Panc1 (cell line): ENCODE measurements at regions not wholly inside any gene's neighbourhood (a gene's known extent, or its start where the extent isn't known, plus 50 kb on each side); places are given as distances from the start of the nearest gene placed in this dataset.
A peak's percentile ranks its signal among the peaks of the same experiment; 100 is the strongest.

ENCODE experiments used
- ATAC-seq: fragments of 200-7000 bp; cut with Tn5 transposase; 2 replicates; pipeline ENCODE4 v1.9.1; 2020; ENCODE audit warnings: mild to moderate bottlenecking, moderate library complexity
- BruUV-seq: library from RNA; stranded (reverse); fragments of 400-500 nt; replicated peaks from 2 replicates; lab custom pipeline; 2021; lab: Mats Ljungman, UMichigan
- CTCF ChIA-PET: fragments of 300-600 bp; sonication (Branson Sonifier 250); formaldehyde crosslinking; loops from one replicate; lab custom pipeline; 2022; ENCODE audit warnings: antibody characterized with exemption; lab: Charles Lee
- POLR2A ChIA-PET: fragments of 300-600 bp; sonication (Branson Sonifier 250); formaldehyde crosslinking; loops from one replicate; lab custom pipeline; 2022; ENCODE audit warnings: antibody characterized with exemption; lab: Charles Lee
- DNase-seq: peaks from one replicate; pipeline ENCODE4 v3.0.0-alpha.2; 2010; ENCODE audit warnings: low read depth, low spot score
- H3K27ac ChIP-seq: 2 replicates; pipeline ENCODE4 v1.5.1; 2011; ENCODE audit warnings: mild to moderate bottlenecking, low read length, inconsistent platforms
- H3K27me3 ChIP-seq: fragments of 200-500 bp; sonication (Bioruptor generic); 2 replicates; pipeline ENCODE4 v1.6.0; 2014; ENCODE audit warnings: low read length, inconsistent platforms; ENCODE audit not compliant: control insufficient read depth, insufficient read depth
- H3K36me3 ChIP-seq: fragments of 200-500 bp; sonication (Bioruptor generic); 2 replicates; pipeline ENCODE4 v1.5.1; 2014; ENCODE audit warnings: inconsistent platforms, mild to moderate bottlenecking, low read length, moderate library complexity; ENCODE audit not compliant: control insufficient read depth, insufficient read depth
- H3K4me1 ChIP-seq: 2 replicates; pipeline ENCODE4 v1.5.1; 2011; ENCODE audit warnings: inconsistent platforms, mild to moderate bottlenecking, low read length, moderate library complexity; ENCODE audit not compliant: control insufficient read depth, insufficient read depth
- H3K4me3 ChIP-seq, 2 experiments: 2 replicates each; pipeline ENCODE4 v1.5.1; 2011 to 2012; ENCODE audit warnings: low read depth in 2 of 2, low read length in 2 of 2, mild to moderate bottlenecking in 2 of 2, inconsistent platforms in 1 of 2, moderate library complexity in 1 of 2
- H3K9me3 ChIP-seq: fragments of 200-500 bp; sonication (Bioruptor generic); 2 replicates; pipeline ENCODE4 v1.5.1; 2014; ENCODE audit warnings: low read depth, mild to moderate bottlenecking, inconsistent platforms, low read length, moderate library complexity; ENCODE audit not compliant: control insufficient read depth, insufficient read depth
- POLR2AphosphoS5 ChIP-seq: IDR thresholded peaks from 2 replicates; pipeline ENCODE4 v1.6.1; 2012; ENCODE audit warnings: mild to moderate bottlenecking, low read depth, low read length, moderate library complexity
- SIN3A ChIP-seq: IDR thresholded peaks from 2 replicates; pipeline ENCODE4 v1.6.1; 2012; ENCODE audit warnings: low read depth, mild to moderate bottlenecking, low read length, moderate library complexity, borderline replicate concordance; ENCODE audit not compliant: insufficient read depth
- TCF7L2 ChIP-seq: IDR thresholded peaks from 2 replicates; pipeline ENCODE4 v1.6.1; 2011; ENCODE audit warnings: mild to moderate bottlenecking, low read depth, low read length, inconsistent platforms
- in situ Hi-C: cut with HindIII; loops from 2 replicates; pipeline ENCODE4 v1.10.0; 2016; ENCODE audit warnings: low sequenced_read_pairs, low pct_unique_long_range_greater_than_20kb
- intact Hi-C: fragments of 100-400 bp; cut with micrococcal nuclease; formaldehyde crosslinking; loops from one replicate; pipeline ENCODE4 v1.10.0; 2022; ENCODE audit not compliant: unreplicated experiment
- TF ChIP-seq, protein P1 (sequence below), 2 experiments: IDR thresholded peaks; 2 replicates each; pipeline ENCODE4 v1.6.1; 2011 to 2012; ENCODE audit warnings: low read depth in 2 of 2, control low read depth in 1 of 2, low read length in 1 of 2, mild to moderate bottlenecking in 1 of 2, moderate library complexity in 1 of 2; ENCODE audit not compliant: insufficient read depth in 1 of 2
- TF ChIP-seq, protein P2 (sequence below): fragments of 450-650 bp; IDR thresholded peaks from 2 replicates; pipeline ENCODE4 v1.5.1; 2017; ENCODE audit warnings: mild to moderate bottlenecking

DNA sequence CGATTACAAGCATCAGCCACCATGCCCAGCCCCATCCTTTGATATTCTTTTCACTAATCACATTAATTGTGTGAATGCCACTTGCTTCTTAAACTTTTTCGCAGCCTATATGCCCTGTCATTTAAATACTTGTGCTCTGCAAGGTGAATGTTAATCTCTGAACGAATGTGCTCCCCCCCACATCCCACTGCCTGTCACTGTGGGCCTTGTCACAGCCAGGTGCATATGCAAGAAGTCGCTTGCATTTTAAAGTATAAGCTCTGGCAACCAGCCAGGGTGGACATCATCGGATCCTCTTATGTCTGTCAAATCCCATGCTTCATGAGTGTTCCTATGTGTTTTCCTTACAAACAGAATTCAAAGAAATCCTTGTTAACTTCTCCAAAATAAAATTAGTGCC lies 304.4 kb downstream of the GALR1 start:
- Histone ChIP-seq H3K4me3 (no peak overlapping the region), H3K27me3 (no peaks in the 10 kb centered on the region), H3K4me1 (no peaks in the 10 kb centered on the region), H3K9me3 (no peaks in the 10 kb centered on the region), H3K27ac (no peak overlapping the region), H3K36me3 (no peaks in the 10 kb centered on the region)
- no peak for DNase-seq
- ChIA-PET CTCF (no interaction called here), POLR2A (no interaction called here)
- in situ Hi-C loops (no loop called here), intact Hi-C loops (no loop called here)
- ATAC-seq = no peak
- TF ChIP-seq POLR2AphosphoS5 = no peak
- no peak for TF ChIP-seq TCF7L2
- TF ChIP-seq, protein P1, sequence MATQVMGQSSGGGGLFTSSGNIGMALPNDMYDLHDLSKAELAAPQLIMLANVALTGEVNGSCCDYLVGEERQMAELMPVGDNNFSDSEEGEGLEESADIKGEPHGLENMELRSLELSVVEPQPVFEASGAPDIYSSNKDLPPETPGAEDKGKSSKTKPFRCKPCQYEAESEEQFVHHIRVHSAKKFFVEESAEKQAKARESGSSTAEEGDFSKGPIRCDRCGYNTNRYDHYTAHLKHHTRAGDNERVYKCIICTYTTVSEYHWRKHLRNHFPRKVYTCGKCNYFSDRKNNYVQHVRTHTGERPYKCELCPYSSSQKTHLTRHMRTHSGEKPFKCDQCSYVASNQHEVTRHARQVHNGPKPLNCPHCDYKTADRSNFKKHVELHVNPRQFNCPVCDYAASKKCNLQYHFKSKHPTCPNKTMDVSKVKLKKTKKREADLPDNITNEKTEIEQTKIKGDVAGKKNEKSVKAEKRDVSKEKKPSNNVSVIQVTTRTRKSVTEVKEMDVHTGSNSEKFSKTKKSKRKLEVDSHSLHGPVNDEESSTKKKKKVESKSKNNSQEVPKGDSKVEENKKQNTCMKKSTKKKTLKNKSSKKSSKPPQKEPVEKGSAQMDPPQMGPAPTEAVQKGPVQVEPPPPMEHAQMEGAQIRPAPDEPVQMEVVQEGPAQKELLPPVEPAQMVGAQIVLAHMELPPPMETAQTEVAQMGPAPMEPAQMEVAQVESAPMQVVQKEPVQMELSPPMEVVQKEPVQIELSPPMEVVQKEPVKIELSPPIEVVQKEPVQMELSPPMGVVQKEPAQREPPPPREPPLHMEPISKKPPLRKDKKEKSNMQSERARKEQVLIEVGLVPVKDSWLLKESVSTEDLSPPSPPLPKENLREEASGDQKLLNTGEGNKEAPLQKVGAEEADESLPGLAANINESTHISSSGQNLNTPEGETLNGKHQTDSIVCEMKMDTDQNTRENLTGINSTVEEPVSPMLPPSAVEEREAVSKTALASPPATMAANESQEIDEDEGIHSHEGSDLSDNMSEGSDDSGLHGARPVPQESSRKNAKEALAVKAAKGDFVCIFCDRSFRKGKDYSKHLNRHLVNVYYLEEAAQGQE (IDR thresholded peaks at IDR 0.05; ENCODE audit: insufficient read depth in 1 of 2, low read depth in 2 of 2, low read length in 1 of 2) = no peak
- TF ChIP-seq SIN3A = no peak
- TF ChIP-seq, protein P2, sequence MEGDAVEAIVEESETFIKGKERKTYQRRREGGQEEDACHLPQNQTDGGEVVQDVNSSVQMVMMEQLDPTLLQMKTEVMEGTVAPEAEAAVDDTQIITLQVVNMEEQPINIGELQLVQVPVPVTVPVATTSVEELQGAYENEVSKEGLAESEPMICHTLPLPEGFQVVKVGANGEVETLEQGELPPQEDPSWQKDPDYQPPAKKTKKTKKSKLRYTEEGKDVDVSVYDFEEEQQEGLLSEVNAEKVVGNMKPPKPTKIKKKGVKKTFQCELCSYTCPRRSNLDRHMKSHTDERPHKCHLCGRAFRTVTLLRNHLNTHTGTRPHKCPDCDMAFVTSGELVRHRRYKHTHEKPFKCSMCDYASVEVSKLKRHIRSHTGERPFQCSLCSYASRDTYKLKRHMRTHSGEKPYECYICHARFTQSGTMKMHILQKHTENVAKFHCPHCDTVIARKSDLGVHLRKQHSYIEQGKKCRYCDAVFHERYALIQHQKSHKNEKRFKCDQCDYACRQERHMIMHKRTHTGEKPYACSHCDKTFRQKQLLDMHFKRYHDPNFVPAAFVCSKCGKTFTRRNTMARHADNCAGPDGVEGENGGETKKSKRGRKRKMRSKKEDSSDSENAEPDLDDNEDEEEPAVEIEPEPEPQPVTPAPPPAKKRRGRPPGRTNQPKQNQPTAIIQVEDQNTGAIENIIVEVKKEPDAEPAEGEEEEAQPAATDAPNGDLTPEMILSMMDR = no peak
- BruUV-seq = no TSS peak

DNA sequence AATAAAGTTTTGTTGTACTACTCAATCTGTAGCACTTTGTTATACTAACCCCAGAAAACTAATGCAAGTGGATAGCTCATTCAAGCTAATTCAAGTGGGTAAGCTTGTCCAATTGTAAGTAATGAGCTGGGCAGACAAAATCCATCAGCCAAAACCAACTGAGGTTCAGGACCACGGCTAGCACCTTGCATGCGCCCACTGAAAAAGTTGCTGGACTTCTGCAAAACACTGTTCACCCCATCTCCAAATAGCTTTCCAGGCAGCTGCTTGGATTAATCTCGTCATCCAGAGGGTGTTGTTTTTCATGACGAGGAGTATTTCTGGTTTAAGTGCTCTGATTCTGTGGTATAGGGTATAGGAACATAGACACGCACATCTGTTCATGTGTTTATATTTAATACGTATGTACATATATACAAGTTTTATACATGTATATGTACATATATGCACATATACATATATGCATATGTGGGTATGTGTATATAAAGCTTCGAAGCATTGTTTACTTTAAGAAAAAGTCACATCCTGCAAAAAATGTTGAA lies 307.5 kb downstream of the GALR1 start:
- Histone ChIP-seq H3K36me3 (no peaks in the 10 kb centered on the region), H3K9me3 (no peaks in the 10 kb centered on the region), H3K4me1 (no peaks in the 10 kb centered on the region; the same call in 1 of the 2 replicates), H3K27ac (no peak overlapping the region), H3K4me3 (no peak overlapping the region), H3K27me3 (no peaks in the 10 kb centered on the region)
- in situ Hi-C loops (no loop called here), intact Hi-C loops (no loop called here)
- no TSS peak for BruUV-seq
- DNase-seq (no peak), ATAC-seq (no peak)
- TF ChIP-seq, protein P1 (IDR thresholded peaks at IDR 0.05; ENCODE audit: insufficient read depth in 1 of 2, low read depth in 2 of 2, low read length in 1 of 2) = peak; percentile 88 to 91
- TF ChIP-seq POLR2AphosphoS5 = no peak
- CTCF ChIA-PET = no interaction called here
- POLR2A ChIA-PET = no interaction called here
